ENCODE measurements at regions not wholly inside any gene's neighbourhood (a gene's known extent, or its start where the extent isn't known, plus 50 kb on each side); places are given as distances from the start of the nearest gene placed in this dataset.

GRCh38 chr1:224500796-224501195 is 66.2 kb upstream of the WDR26 start:
- TF ChIP-seq, protein P1, sequence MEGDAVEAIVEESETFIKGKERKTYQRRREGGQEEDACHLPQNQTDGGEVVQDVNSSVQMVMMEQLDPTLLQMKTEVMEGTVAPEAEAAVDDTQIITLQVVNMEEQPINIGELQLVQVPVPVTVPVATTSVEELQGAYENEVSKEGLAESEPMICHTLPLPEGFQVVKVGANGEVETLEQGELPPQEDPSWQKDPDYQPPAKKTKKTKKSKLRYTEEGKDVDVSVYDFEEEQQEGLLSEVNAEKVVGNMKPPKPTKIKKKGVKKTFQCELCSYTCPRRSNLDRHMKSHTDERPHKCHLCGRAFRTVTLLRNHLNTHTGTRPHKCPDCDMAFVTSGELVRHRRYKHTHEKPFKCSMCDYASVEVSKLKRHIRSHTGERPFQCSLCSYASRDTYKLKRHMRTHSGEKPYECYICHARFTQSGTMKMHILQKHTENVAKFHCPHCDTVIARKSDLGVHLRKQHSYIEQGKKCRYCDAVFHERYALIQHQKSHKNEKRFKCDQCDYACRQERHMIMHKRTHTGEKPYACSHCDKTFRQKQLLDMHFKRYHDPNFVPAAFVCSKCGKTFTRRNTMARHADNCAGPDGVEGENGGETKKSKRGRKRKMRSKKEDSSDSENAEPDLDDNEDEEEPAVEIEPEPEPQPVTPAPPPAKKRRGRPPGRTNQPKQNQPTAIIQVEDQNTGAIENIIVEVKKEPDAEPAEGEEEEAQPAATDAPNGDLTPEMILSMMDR (IDR thresholded peaks at IDR 0.05), result no peak
- TF ChIP-seq POLR2A (IDR thresholded peaks at IDR 0.05), result no peak

All from transverse colon (tissue), 3 donors.